Hepatocyte (in vitro differentiated cells): ENCODE measurements at regions not wholly inside any gene's neighbourhood (a gene's known extent, or its start where the extent isn't known, plus 50 kb on each side); places are given as distances from the start of the nearest gene placed in this dataset.

ENCODE experiments used
- CTCF ChIP-seq: fragments of 200-600 bp; sonication (generic); IDR thresholded peaks from 2 replicates; pipeline ENCODE4 v1.5.1; 2016; ENCODE audit warnings: antibody characterized with exemption, mild to moderate bottlenecking; ENCODE audit not compliant: poor library complexity
- EZH2 ChIP-seq: fragments of 200-600 bp; sonication (generic); IDR thresholded peaks from 2 replicates; pipeline ENCODE4 v1.6.1; 2016; ENCODE audit warnings: antibody characterized with exemption, mild to moderate bottlenecking, borderline replicate concordance

GRCh38 chr17:34001246-34001645 lies 253.8 kb upstream of the CCL2 start:
- TF ChIP-seq CTCF (no peak), EZH2 (no peak)
